GM12874 (cell line): ENCODE measurements at regions not wholly inside any gene's neighbourhood (a gene's known extent, or its start where the extent isn't known, plus 50 kb on each side); places are given as distances from the start of the nearest gene placed in this dataset.

Source experiments
- CTCF ChIP-seq: IDR thresholded peaks from 2 replicates; pipeline ENCODE4 v1.5.1; 2011; ENCODE audit warnings: low read depth, mild to moderate bottlenecking, control low read depth, low read length, moderate library complexity; ENCODE audit not compliant: insufficient read depth

- no peak for TF ChIP-seq CTCF
These were observed 214.0 kb upstream of the ADRA1B start for GRCh38 chr5:159702301-159702700.

- no peak for TF ChIP-seq CTCF
These were observed 213.5 kb upstream of the ADRA1B start for GRCh38 chr5:159702826-159703225.

GRCh38 chr5:159704160-159704559, 212.1 kb upstream of the ADRA1B start:
- TF ChIP-seq CTCF = no peak

GRCh38 chr5:159705948-159706347, 210.3 kb upstream of the ADRA1B start:
- TF ChIP-seq CTCF = no peak

GRCh38 chr5:159708090-159708489, 208.2 kb upstream of the ADRA1B start:
- TF ChIP-seq CTCF = no peak

GRCh38 chr5:159712672-159713071, 203.6 kb upstream of the ADRA1B start:
- TF ChIP-seq CTCF = no peak

GRCh38 chr5:159713254-159713653, 203.0 kb upstream of the ADRA1B start:
- no peak for TF ChIP-seq CTCF

- TF ChIP-seq CTCF = no peak
These were observed 202.5 kb upstream of the ADRA1B start for GRCh38 chr5:159713773-159714172.
